Hepatocyte (in vitro differentiated cells): ENCODE measurements at regions not wholly inside any gene's neighbourhood (a gene's known extent, or its start where the extent isn't known, plus 50 kb on each side); places are given as distances from the start of the nearest gene placed in this dataset.

Experiments used
- DNase-seq: peaks from one replicate; pipeline ENCODE4 v3.0.0-alpha.2; 2016; ENCODE audit warnings: low spot score
- H2AFZ ChIP-seq: fragments of 200-600 bp; sonication (generic); 2 replicates; pipeline ENCODE4 v1.6.0; 2016; ENCODE audit warnings: antibody characterized with exemption, mild to moderate bottlenecking
- H3K27ac ChIP-seq: fragments of 200-600 bp; sonication (generic); 2 replicates; pipeline ENCODE4 v1.5.1; 2016; ENCODE audit warnings: mild to moderate bottlenecking
- H3K27me3 ChIP-seq: fragments of 200-600 bp; sonication (generic); 2 replicates; pipeline ENCODE4 v1.6.1; 2016
- H3K36me3 ChIP-seq: fragments of 200-600 bp; sonication (generic); replicated peaks from 2 replicates; pipeline ENCODE4 v1.5.1; 2016; ENCODE audit warnings: low read depth; ENCODE audit not compliant: insufficient read depth
- H3K4me1 ChIP-seq: fragments of 200-600 bp; sonication (generic); 2 replicates; pipeline ENCODE4 v1.5.1; 2016; ENCODE audit warnings: mild to moderate bottlenecking, moderate library complexity; ENCODE audit not compliant: insufficient read depth
- H3K4me2 ChIP-seq: fragments of 200-600 bp; sonication (generic); 2 replicates; pipeline ENCODE4 v1.6.0; 2016
- H3K4me3 ChIP-seq: fragments of 200-600 bp; sonication (generic); 2 replicates; pipeline ENCODE4 v1.5.1; 2016; ENCODE audit warnings: mild to moderate bottlenecking
- H3K79me2 ChIP-seq: fragments of 200-600 bp; sonication (generic); 2 replicates; pipeline ENCODE4 v1.6.0; 2017; ENCODE audit warnings: mild to moderate bottlenecking
- H3K9me2 ChIP-seq: fragments of 200-600 bp; sonication (generic); replicated peaks from 2 replicates; pipeline ENCODE4 v1.6.0; 2017; ENCODE audit warnings: mild to moderate bottlenecking; ENCODE audit not compliant: insufficient read depth
- H3K9me3 ChIP-seq: fragments of 200-600 bp; sonication (generic); 2 replicates; pipeline ENCODE4 v1.5.1; 2016; ENCODE audit warnings: low read depth, mild to moderate bottlenecking
- H4K20me1 ChIP-seq: fragments of 200-600 bp; sonication (generic); 2 replicates; pipeline ENCODE4 v1.6.0; 2016; ENCODE audit warnings: mild to moderate bottlenecking; ENCODE audit not compliant: insufficient read depth, poor library complexity, severe bottlenecking
- EZH2 ChIP-seq: fragments of 200-600 bp; sonication (generic); IDR thresholded peaks from 2 replicates; pipeline ENCODE4 v1.6.1; 2016; ENCODE audit warnings: antibody characterized with exemption, mild to moderate bottlenecking, borderline replicate concordance
- EZH2phosphoT487 ChIP-seq: fragments of 200-600 bp; sonication (generic); IDR thresholded peaks from one replicate; pipeline ENCODE4 v1.6.1; 2018; ENCODE audit warnings: antibody characterized with exemption, mild to moderate bottlenecking, low read depth, moderate library complexity; ENCODE audit not compliant: unreplicated experiment, severe bottlenecking
- WGBS: methylation state at CpG from one replicate; pipeline ENCODE4 v1.1.6; 2016; ENCODE audit warnings: low lambda C conversion rate; ENCODE audit errors: missing lambda C conversion rate; 5-methylcytosine and 5-hydroxymethylcytosine counted together
- TF ChIP-seq, protein P1 (sequence below): fragments of 200-600 bp; sonication (generic); IDR thresholded peaks from 2 replicates; pipeline ENCODE4 v1.5.1; 2016; ENCODE audit warnings: antibody characterized with exemption, mild to moderate bottlenecking; ENCODE audit not compliant: poor library complexity

DNA sequence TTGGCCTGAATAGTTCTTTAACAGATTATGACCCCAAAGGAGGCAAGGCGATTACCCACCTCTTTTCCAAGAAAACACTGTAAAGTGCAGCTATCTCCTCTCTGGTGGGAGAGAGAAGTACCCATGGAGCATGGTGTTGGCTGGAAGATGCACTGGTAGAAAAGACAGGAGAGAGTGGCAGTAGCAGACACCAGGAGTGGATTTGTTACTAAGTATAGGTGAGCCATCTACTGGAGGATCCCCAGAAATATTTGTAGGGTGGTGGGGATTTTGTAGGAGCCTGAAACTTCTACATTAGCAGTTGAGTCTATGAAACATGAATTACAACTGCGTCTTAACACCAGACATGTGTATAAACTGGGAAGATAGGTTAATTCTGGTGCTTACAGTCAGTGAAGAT, 148.0 kb downstream of the SLC38A4 start:
- Histone ChIP-seq H3K27me3 (no peaks in the 10 kb centered on the region), H4K20me1 (no peaks in the 10 kb centered on the region), H3K4me2 (no peak overlapping the region), H3K27ac (no peak overlapping the region), H3K79me2 (no peaks in the 10 kb centered on the region), H3K36me3 (no peaks in the 10 kb centered on the region), H3K9me2 (no peaks in the 10 kb centered on the region), H3K9me3 (no peaks in the 10 kb centered on the region), H3K4me3 (no peak overlapping the region), H2AFZ (no peak overlapping the region), H3K4me1 (no peaks in the 10 kb centered on the region)
- TF ChIP-seq EZH2 = no peak
- TF ChIP-seq, protein P1, sequence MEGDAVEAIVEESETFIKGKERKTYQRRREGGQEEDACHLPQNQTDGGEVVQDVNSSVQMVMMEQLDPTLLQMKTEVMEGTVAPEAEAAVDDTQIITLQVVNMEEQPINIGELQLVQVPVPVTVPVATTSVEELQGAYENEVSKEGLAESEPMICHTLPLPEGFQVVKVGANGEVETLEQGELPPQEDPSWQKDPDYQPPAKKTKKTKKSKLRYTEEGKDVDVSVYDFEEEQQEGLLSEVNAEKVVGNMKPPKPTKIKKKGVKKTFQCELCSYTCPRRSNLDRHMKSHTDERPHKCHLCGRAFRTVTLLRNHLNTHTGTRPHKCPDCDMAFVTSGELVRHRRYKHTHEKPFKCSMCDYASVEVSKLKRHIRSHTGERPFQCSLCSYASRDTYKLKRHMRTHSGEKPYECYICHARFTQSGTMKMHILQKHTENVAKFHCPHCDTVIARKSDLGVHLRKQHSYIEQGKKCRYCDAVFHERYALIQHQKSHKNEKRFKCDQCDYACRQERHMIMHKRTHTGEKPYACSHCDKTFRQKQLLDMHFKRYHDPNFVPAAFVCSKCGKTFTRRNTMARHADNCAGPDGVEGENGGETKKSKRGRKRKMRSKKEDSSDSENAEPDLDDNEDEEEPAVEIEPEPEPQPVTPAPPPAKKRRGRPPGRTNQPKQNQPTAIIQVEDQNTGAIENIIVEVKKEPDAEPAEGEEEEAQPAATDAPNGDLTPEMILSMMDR = peak; percentile 45
- WGBS = 74% methylated on average over 2 of the region's 2 CpGs
- peak; percentile 40 for DNase-seq

DNA sequence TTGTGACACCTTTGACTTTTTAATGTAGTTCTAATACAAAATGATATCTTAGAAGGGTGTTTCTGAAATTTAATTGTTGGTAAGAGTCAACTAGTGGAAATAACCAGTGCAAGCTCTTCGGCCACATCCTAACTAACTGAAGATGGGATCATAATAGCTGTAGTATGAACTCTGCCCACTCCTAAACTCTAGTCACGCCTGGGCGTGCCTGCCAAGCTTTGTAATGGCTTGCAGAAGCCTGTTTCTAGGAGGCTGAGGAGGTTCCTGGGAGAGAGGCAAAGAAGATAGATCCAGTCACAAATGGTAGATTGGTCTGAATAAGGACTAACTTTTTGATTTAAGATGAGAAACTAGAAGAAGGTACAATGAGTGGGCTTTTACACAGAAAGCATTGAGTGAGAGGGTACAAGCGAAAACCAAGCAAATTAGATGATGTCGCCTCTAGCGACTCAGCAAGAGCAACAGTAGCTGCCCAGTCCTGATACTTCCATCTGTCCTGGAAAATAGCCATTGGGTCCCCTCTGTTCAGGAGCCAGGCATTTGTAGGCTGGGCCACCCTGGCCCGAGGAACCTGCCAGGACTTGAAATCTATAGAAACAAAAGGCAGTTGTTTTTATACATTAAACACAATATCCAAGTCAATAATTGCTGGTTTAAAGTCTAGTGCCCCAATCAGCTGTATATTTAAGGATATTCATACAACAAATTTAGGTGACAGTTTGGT, 148.8 kb downstream of the SLC38A4 start:
- WGBS = 92% methylated on average over 7 of the region's 7 CpGs
- H3K79me2 ChIP-seq = no peaks in the 10 kb centered on the region

DNA sequence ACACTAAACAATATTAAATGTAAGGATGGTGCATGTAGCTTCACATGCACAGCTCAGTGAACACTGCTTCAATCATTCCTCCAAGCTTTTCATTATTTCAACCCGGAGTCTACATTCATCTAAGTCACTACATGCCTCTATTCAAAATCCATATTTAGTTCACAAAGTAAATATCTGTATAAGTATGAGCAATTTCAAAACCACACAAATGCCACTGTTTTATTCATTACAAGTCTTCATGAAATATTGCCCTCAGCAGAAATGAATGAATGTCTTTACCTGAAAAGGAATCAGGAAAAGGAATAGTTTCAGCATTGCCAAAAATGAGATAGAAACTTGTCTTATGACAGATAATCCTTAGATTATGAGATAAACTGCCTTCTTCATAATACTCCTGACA, 149.4 kb downstream of the SLC38A4 start:
- WGBS = 89% methylated on average over 1 of the region's 1 CpG
- no peak overlapping the region for H3K4me2 ChIP-seq
- no peaks in the 10 kb centered on the region for H3K9me2 ChIP-seq
- H3K27ac ChIP-seq = no peak overlapping the region
- H3K36me3 ChIP-seq = no peaks in the 10 kb centered on the region
- TF ChIP-seq, protein P1 = no peak
- TF ChIP-seq EZH2 = no peak
- no peak for TF ChIP-seq EZH2phosphoT487
- H4K20me1 ChIP-seq = no peaks in the 10 kb centered on the region
- no peak overlapping the region for H2AFZ ChIP-seq
- H3K79me2 ChIP-seq = no peaks in the 10 kb centered on the region
- no peaks in the 10 kb centered on the region for H3K27me3 ChIP-seq
- no peak overlapping the region for H3K4me3 ChIP-seq
- no peaks in the 10 kb centered on the region for H3K4me1 ChIP-seq
- DNase-seq = no peak
- H3K9me3 ChIP-seq = no peaks in the 10 kb centered on the region

More for the DNA sequence above, 148.8 kb downstream of the SLC38A4 start:
- Histone ChIP-seq H3K4me1 (no peaks in the 10 kb centered on the region), H3K4me2 (no peak overlapping the region), H3K9me2 (no peaks in the 10 kb centered on the region), H3K9me3 (no peaks in the 10 kb centered on the region), H3K27ac (no peak overlapping the region), H2AFZ (no peak overlapping the region), H3K36me3 (no peaks in the 10 kb centered on the region), H3K4me3 (no peak overlapping the region), H3K27me3 (no peaks in the 10 kb centered on the region), H4K20me1 (no peaks in the 10 kb centered on the region)
- no peak for DNase-seq
- TF ChIP-seq EZH2phosphoT487 (no peak), EZH2 (no peak)
- TF ChIP-seq, protein P1 = no peak
